Thyroid gland (tissue), 4 donors: ENCODE measurements at regions not wholly inside any gene's neighbourhood (a gene's known extent, or its start where the extent isn't known, plus 50 kb on each side); places are given as distances from the start of the nearest gene placed in this dataset.

ENCODE experiments used
- POLR2A ChIP-seq, 2 donors: fragments of 450-650 bp; IDR thresholded peaks; one replicate each; pipeline ENCODE4 v1.6.1; 2017; ENCODE audit warnings: antibody characterized with exemption in 2 of 2, mild to moderate bottlenecking in 2 of 2, moderate library complexity in 1 of 2
- TF ChIP-seq, protein P1 (sequence below), 6 experiments: fragments of 200-600 bp in 3 of 6; fragments of 450-650 bp in 3 of 6; sonication (generic) in 3 of 6; IDR thresholded peaks; one replicate each; pipeline ENCODE4 v1.5.1; 2016 to 2019; ENCODE audit warnings: antibody characterized with exemption in 6 of 6, mild to moderate bottlenecking in 2 of 6, inconsistent platforms in 1 of 6, moderate library complexity in 1 of 6

DNA sequence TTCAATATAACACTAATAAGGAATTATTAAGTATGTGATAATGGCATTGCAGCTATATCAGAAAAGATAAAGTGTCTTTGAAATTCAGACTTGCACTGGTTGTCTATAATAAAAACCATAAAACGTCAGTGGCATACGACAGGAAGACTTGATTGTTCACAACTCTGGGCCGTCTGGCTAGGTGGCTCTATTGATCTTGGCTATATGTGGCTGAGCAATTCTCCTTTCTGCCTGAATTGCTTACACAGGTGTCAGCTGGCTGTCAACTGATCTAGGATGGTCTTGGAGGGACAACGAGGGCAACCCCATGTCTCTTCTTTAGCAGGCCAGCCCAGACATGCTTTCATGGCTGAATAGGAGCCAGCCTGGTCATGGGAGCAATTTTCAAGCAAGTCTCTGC is 359.1 kb downstream of the QKI start:
- TF ChIP-seq, protein P1, sequence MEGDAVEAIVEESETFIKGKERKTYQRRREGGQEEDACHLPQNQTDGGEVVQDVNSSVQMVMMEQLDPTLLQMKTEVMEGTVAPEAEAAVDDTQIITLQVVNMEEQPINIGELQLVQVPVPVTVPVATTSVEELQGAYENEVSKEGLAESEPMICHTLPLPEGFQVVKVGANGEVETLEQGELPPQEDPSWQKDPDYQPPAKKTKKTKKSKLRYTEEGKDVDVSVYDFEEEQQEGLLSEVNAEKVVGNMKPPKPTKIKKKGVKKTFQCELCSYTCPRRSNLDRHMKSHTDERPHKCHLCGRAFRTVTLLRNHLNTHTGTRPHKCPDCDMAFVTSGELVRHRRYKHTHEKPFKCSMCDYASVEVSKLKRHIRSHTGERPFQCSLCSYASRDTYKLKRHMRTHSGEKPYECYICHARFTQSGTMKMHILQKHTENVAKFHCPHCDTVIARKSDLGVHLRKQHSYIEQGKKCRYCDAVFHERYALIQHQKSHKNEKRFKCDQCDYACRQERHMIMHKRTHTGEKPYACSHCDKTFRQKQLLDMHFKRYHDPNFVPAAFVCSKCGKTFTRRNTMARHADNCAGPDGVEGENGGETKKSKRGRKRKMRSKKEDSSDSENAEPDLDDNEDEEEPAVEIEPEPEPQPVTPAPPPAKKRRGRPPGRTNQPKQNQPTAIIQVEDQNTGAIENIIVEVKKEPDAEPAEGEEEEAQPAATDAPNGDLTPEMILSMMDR (IDR thresholded peaks at IDR 0.05): no peak
- no peak for TF ChIP-seq POLR2A (IDR thresholded peaks at IDR 0.05)
